PC-3 (cell line): ENCODE measurements at regions not wholly inside any gene's neighbourhood (a gene's known extent, or its start where the extent isn't known, plus 50 kb on each side); places are given as distances from the start of the nearest gene placed in this dataset.
A peak's percentile ranks its signal among the peaks of the same experiment; 100 is the strongest.

Experiments used
- ATAC-seq: fragments of 200-7000 bp; cut with Tn5 transposase; 2 replicates; pipeline ENCODE4 v1.9.1; 2020; ENCODE audit warnings: mild to moderate bottlenecking, moderate library complexity
- BruUV-seq: library from RNA; stranded (reverse); fragments of 400-500 nt; replicated peaks from 2 replicates; lab custom pipeline; 2021; lab: Mats Ljungman, UMichigan
- CTCF ChIA-PET: fragments of 300-600 bp; sonication (Branson Sonifier 250); formaldehyde crosslinking; loops from one replicate; lab custom pipeline; 2022; ENCODE audit warnings: antibody characterized with exemption; lab: Charles Lee
- POLR2A ChIA-PET: fragments of 300-600 bp; sonication (Branson Sonifier 250); formaldehyde crosslinking; loops from one replicate; lab custom pipeline; 2022; ENCODE audit warnings: antibody characterized with exemption; ENCODE audit not compliant: unreplicated experiment; lab: Charles Lee
- DNase-seq: peaks from one replicate; pipeline ENCODE4 v3.0.0-alpha.2; 2015
- H2AFZ ChIP-seq: fragments of 300-600 bp; sonication (generic); 2 replicates; pipeline ENCODE4 v1.6.0; 2016; ENCODE audit warnings: antibody characterized with exemption, low read length
- H3F3A ChIP-seq: fragments of 300-600 bp; sonication (generic); one replicate; pipeline ENCODE4 v1.6.0; 2017; ENCODE audit warnings: antibody characterized with exemption, low read length, control low read depth, mild to moderate bottlenecking; ENCODE audit not compliant: unreplicated experiment
- H3K27ac ChIP-seq: fragments of 300-600 bp; sonication (generic); 2 replicates; pipeline ENCODE4 v1.5.1; 2016; ENCODE audit warnings: mild to moderate bottlenecking, low read length
- H3K27me3 ChIP-seq: fragments of 300-600 bp; sonication (generic); 2 replicates; pipeline ENCODE4 v1.6.1; 2016; ENCODE audit warnings: low read length, mixed read lengths
- H3K36me3 ChIP-seq: fragments of 300-600 bp; sonication (generic); 2 replicates; pipeline ENCODE4 v1.6.1; 2016; ENCODE audit warnings: low read depth, mixed run types, low read length, mixed read lengths
- H3K4me1 ChIP-seq: fragments of 300-600 bp; sonication (generic); 2 replicates; pipeline ENCODE4 v1.5.1; 2016; ENCODE audit warnings: low read length; ENCODE audit not compliant: insufficient read depth
- H3K4me2 ChIP-seq: fragments of 300-600 bp; sonication (generic); 2 replicates; pipeline ENCODE4 v1.6.0; 2016; ENCODE audit warnings: low read length
- H3K4me3 ChIP-seq: fragments of 300-600 bp; sonication (generic); 2 replicates; pipeline ENCODE4 v1.5.1; 2016; ENCODE audit warnings: mild to moderate bottlenecking, low read length, mixed read lengths
- H3K79me2 ChIP-seq: fragments of 300-600 bp; sonication (generic); 2 replicates; pipeline ENCODE4 v1.6.1; 2017; ENCODE audit warnings: low read length, mixed read lengths
- H3K9ac ChIP-seq: fragments of 300-600 bp; sonication (generic); 2 replicates; pipeline ENCODE4 v1.6.0; 2016; ENCODE audit warnings: mild to moderate bottlenecking, low read length
- H3K9me2 ChIP-seq: fragments of 300-600 bp; sonication (generic); replicated peaks from 2 replicates; pipeline ENCODE4 v1.6.1; 2016; ENCODE audit warnings: mixed run types, low read length, mixed read lengths
- H3K9me3 ChIP-seq: fragments of 300-600 bp; sonication (generic); 2 replicates; pipeline ENCODE4 v1.6.1; 2016; ENCODE audit warnings: low read length, mixed read lengths
- H4K20me1 ChIP-seq: fragments of 300-600 bp; sonication (generic); 2 replicates; pipeline ENCODE4 v1.6.1; 2016; ENCODE audit warnings: low read length, mixed read lengths
- EZH2 ChIP-seq: fragments of 300-600 bp; sonication (generic); IDR thresholded peaks from one replicate; pipeline ENCODE4 v1.6.1; 2017; ENCODE audit warnings: antibody characterized with exemption, mild to moderate bottlenecking, low read length; ENCODE audit not compliant: unreplicated experiment
- EZH2phosphoT487 ChIP-seq: fragments of 300-600 bp; sonication (generic); IDR thresholded peaks from 2 replicates; pipeline ENCODE4 v1.6.1; 2018; ENCODE audit warnings: mild to moderate bottlenecking, antibody characterized with exemption, low read length, borderline replicate concordance
- intact Hi-C: fragments of 100-400 bp; cut with micrococcal nuclease; formaldehyde crosslinking; loops from 2 replicates; pipeline ENCODE4 v1.9.0; 2023
- TF ChIP-seq, protein P1 (sequence below): fragments of 300-600 bp; sonication (generic); conservative IDR thresholded peaks from 2 replicates; pipeline ENCODE4 v1.5.1; 2017; ENCODE audit warnings: antibody characterized with exemption, low read depth, mild to moderate bottlenecking, low read length

DNA sequence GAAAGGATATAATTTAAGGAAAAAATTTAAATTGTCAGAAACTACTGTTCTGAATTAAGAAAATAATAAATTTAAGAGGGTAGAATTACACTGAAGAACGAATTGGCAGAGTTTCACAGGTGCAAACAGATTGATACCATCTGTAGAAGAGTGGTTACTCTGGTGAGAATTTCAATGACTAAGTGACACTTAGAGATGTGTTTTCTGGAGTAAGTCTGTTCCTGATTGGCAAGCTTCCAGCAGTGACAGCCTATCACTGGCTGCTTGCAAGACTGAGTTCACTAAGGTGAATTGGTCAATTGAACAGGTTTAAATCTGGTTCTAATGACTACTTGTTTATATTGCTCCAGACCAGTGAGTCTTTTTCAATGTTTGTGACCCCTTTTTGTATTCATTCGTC is 838.2 kb upstream of the RGS18 start:
- Histone ChIP-seq H3K4me1 (no peaks in the 10 kb centered on the region), H3F3A (no peaks in the 10 kb centered on the region), H3K4me2 (no peak overlapping the region), H3K9me3 (no peaks in the 10 kb centered on the region), H4K20me1 (no peaks in the 10 kb centered on the region), H3K9me2 (no peaks in the 10 kb centered on the region), H3K36me3 (no peaks in the 10 kb centered on the region), H3K27ac (no peak overlapping the region), H2AFZ (no peak overlapping the region), H3K4me3 (no peak overlapping the region), H3K9ac (no peak overlapping the region), H3K27me3 (no peaks in the 10 kb centered on the region), H3K79me2 (no peaks in the 10 kb centered on the region)
- intact Hi-C loops = no loop called here
- TF ChIP-seq EZH2phosphoT487 = no peak
- no peak for TF ChIP-seq EZH2
- TF ChIP-seq, protein P1, sequence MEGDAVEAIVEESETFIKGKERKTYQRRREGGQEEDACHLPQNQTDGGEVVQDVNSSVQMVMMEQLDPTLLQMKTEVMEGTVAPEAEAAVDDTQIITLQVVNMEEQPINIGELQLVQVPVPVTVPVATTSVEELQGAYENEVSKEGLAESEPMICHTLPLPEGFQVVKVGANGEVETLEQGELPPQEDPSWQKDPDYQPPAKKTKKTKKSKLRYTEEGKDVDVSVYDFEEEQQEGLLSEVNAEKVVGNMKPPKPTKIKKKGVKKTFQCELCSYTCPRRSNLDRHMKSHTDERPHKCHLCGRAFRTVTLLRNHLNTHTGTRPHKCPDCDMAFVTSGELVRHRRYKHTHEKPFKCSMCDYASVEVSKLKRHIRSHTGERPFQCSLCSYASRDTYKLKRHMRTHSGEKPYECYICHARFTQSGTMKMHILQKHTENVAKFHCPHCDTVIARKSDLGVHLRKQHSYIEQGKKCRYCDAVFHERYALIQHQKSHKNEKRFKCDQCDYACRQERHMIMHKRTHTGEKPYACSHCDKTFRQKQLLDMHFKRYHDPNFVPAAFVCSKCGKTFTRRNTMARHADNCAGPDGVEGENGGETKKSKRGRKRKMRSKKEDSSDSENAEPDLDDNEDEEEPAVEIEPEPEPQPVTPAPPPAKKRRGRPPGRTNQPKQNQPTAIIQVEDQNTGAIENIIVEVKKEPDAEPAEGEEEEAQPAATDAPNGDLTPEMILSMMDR = no peak
- no TSS peak for BruUV-seq
- ChIA-PET CTCF (no interaction called here), POLR2A (no interaction called here)
- DNase-seq (no peak), ATAC-seq (no peak)

DNA sequence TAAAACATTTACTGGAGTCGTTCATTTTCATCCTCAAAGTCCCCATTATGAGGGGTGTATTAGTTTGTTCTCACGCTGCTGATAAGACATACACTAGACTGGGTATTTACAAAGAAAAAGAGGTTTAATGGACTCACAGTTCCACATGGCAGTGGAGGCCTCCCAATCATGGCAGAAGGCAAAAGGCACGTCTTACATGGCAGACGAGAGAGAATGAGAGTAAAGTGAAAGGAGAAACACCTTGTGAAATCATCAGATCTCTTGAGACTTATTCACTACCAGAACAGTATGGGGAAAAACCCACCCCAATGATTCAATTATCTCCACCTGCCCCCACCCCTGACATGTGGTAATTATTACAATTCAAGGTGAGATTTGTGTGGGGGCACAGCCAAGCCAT is 830.4 kb upstream of the RGS18 start:
- H3K36me3 ChIP-seq = no peaks in the 10 kb centered on the region
- no peaks in the 10 kb centered on the region for H3K4me1 ChIP-seq
- ChIA-PET POLR2A (no interaction called here), CTCF (no interaction called here)
- BruUV-seq = no TSS peak
- no peaks in the 10 kb centered on the region for H3K27me3 ChIP-seq
- H3K27ac ChIP-seq = no peak overlapping the region
- H2AFZ ChIP-seq = no peak overlapping the region
- H3K79me2 ChIP-seq = no peaks in the 10 kb centered on the region
- ATAC-seq (no peak), DNase-seq (no peak)
- TF ChIP-seq, protein P1 = no peak
- TF ChIP-seq EZH2 (no peak), EZH2phosphoT487 (no peak)
- H4K20me1 ChIP-seq = no peaks in the 10 kb centered on the region
- H3K4me2 ChIP-seq = no peak overlapping the region
- H3K9me2 ChIP-seq = no peaks in the 10 kb centered on the region
- no peak overlapping the region for H3K9ac ChIP-seq
- intact Hi-C loops = no loop called here
- H3F3A ChIP-seq = no peaks in the 10 kb centered on the region
- no peak overlapping the region for H3K4me3 ChIP-seq
- H3K9me3 ChIP-seq = no peaks in the 10 kb centered on the region

DNA sequence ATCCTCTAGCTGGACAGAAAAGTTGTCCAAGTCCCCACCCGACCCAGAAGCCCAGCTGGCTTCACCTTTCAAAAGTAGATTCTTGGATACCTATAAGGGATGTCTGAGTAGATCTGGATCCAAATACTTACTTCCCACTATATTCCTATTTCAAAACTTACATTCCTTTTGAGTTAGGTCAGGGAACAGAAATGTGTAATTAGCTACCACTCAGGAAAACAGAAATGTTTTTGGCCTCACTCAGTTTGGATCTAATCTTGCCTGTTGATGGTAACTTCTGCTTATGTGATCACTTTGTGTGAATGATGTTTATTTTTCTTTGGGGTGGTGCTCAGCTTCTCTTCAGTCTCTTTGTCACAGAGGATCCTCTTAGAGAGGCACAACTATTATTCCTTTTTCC is 814.4 kb upstream of the RGS18 start:
- ChIA-PET POLR2A (no interaction called here), CTCF (interaction anchor here (0.6 kb wide), 1 partner anchor 40 kb away, joined by 4 read pairs; no protein-coding TSS in a partner anchor)
- H3K4me3 ChIP-seq = no peak overlapping the region
- intact Hi-C loops = no loop called here
- H3K9me3 ChIP-seq = no peaks in the 10 kb centered on the region
- no peak overlapping the region for H3K4me2 ChIP-seq
- H2AFZ ChIP-seq = no peak overlapping the region
- H3K27ac ChIP-seq = no peak overlapping the region
- H3K27me3 ChIP-seq = no peaks in the 10 kb centered on the region
- H3K36me3 ChIP-seq = no peaks in the 10 kb centered on the region
- H3K79me2 ChIP-seq = no peaks in the 10 kb centered on the region
- no peaks in the 10 kb centered on the region for H3K4me1 ChIP-seq
- H3K9me2 ChIP-seq = no peaks in the 10 kb centered on the region
- ATAC-seq (peak; percentile 51), DNase-seq (peak; percentile 32)
- no peaks in the 10 kb centered on the region for H3F3A ChIP-seq
- no peak overlapping the region for H3K9ac ChIP-seq
- no peaks in the 10 kb centered on the region for H4K20me1 ChIP-seq
- TF ChIP-seq EZH2 (no peak), EZH2phosphoT487 (no peak)
- TF ChIP-seq, protein P1 = no peak
- no TSS peak for BruUV-seq
